ENCODE measurements at regions not wholly inside any gene's neighbourhood (a gene's known extent, or its start where the extent isn't known, plus 50 kb on each side); places are given as distances from the start of the nearest gene placed in this dataset.

GRCh38 chr21:38938343-38938742 is 132.6 kb downstream of the ETS2 start:
- ATAC-seq = peak; percentile 80 to 87
- H3K36me3 Mint-ChIP-seq = no peaks in the 10 kb centered on the region
- H3K9me3 Mint-ChIP-seq = peaks cover 0 to 4% of the 10 kb centered on the region in 2 donors
- DNase-seq (ENCODE audit: low spot score in 2 of 2) = peak in 1 of 2 donors; percentile 18
- peak overlapping the region; percentile 59 to 71 for H3K27ac Mint-ChIP-seq

DNA sequence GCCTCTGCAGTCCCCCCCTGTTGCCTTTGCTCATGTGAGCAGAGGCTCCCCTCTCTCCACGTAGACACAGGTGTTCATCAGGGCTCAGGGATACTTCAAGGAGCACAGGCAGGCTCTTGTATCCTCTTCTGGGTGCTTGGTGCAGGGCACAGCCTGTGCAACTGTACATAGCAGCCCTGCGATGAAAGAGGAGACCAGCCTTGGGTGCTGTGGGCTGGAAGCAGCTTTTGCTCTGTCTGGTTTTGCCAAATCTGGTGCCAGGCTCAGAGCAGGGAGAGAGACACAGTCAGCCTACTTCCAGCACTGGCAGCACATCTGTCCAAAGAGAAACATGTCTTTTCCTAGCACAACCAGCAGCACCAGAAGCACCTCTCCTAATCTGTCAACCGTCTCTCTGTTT is 132.1 kb downstream of the ETS2 start:
- peak in 1 of 2 donors; percentile 23 for ATAC-seq
- Mint-ChIP-seq H3K36me3 (no peaks in the 10 kb centered on the region), H3K9me3 (peaks cover 0 to 4% of the 10 kb centered on the region in 2 donors), H3K27ac (peak overlapping the region in 1 of 2 donors; percentile 71)
- DNase-seq (ENCODE audit: low spot score in 2 of 2) = no peak

- H3K36me3 Mint-ChIP-seq = no peaks in the 10 kb centered on the region
- H3K9me3 Mint-ChIP-seq = peaks cover 0 to 4% of the 10 kb centered on the region in 2 donors
- ATAC-seq (peak in 1 of 2 donors; percentile 30), DNase-seq (ENCODE audit: low spot score in 2 of 2) (no peak)
- peak overlapping the region in 1 of 2 donors; percentile 71 for H3K27ac Mint-ChIP-seq
Measured at GRCh38 chr21:38937286-38937790, 131.6 kb downstream of the ETS2 start.

DNA sequence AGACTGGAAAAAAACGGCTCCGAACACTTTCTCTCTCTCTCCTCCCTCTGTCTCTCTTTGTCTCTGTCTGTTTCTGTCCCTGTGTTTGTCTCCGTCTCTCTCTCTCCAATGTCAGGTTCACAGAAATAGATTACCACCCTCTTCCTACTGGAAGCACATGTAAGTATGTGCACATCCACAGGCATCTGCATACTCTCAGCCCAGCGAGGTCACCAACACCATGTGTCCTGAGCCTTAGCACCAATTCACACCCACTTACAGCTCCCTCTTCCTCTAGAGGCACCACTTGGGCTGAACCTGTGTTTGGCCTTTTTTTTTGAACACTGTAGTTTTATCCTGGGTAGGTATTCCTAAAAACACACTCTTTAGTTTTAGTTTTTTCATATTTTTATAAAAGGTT is 130.5 kb downstream of the ETS2 start:
- H3K9me3 Mint-ChIP-seq = no peaks in the 10 kb centered on the region
- no peak overlapping the region for H3K27ac Mint-ChIP-seq
- no peaks in the 10 kb centered on the region for H3K36me3 Mint-ChIP-seq
- DNase-seq (ENCODE audit: low spot score in 2 of 2) (no peak), ATAC-seq (no peak)

DNA sequence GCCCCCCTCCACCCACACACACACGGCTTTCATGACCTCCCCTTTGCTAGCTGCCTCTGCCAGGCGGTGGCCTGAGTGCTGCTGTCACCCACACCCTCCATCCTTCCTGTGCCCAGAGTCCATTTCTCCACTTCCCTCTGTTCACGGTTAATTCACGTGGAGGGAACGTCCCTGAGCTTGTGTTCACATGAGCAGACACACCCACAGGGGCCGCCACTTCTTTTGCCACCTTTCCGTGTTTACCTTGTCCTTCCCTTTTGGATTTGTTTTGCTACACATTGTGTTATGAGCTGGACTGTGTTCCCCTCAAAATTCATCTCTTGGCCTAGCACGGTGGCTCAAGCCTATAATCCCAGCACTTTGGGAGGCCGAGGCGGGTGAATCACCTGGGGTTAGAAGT is 128.0 kb downstream of the ETS2 start:
- DNase-seq (ENCODE audit: low spot score in 2 of 2) (no peak), ATAC-seq (no peak)
- no peaks in the 10 kb centered on the region for H3K9me3 Mint-ChIP-seq
- H3K27ac Mint-ChIP-seq = no peak overlapping the region
- H3K36me3 Mint-ChIP-seq = no peaks in the 10 kb centered on the region

- Mint-ChIP-seq H3K27ac (no peak overlapping the region), H3K9me3 (no peaks in the 10 kb centered on the region), H3K36me3 (no peaks in the 10 kb centered on the region)
- no peak for DNase-seq (ENCODE audit: low spot score in 2 of 2)
- no peak for ATAC-seq
Measured at GRCh38 chr21:38931291-38931690, 125.6 kb downstream of the ETS2 start.

DNA sequence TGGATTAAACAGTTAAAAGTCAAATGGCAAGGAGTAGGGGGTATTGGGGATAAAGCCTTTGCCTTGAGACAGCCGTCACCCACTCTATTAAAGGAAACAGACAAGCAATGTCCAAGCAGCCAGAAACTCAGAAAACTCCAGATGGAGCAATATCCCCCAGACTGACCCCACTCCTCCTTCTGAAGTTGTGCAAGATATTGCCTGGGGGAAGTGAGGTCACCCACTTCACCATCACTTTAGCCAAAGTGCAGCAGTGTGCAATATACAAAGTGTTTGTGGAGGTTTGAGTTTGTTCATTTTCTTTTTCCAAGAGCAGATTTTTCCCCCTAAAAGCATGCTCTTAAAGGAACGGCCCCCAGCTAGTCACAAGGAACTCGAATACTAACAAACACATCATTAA is 125.1 kb downstream of the ETS2 start:
- ATAC-seq = no peak
- H3K9me3 Mint-ChIP-seq = no peaks in the 10 kb centered on the region
- no peak overlapping the region for H3K27ac Mint-ChIP-seq
- DNase-seq (ENCODE audit: low spot score in 2 of 2) = no peak
- H3K36me3 Mint-ChIP-seq = no peaks in the 10 kb centered on the region

GRCh38 chr21:38930066-38930465 is 124.3 kb downstream of the ETS2 start:
- H3K9me3 Mint-ChIP-seq = no peaks in the 10 kb centered on the region
- no peak overlapping the region for H3K27ac Mint-ChIP-seq
- no peaks in the 10 kb centered on the region for H3K36me3 Mint-ChIP-seq
- ATAC-seq = no peak
- DNase-seq (ENCODE audit: low spot score in 2 of 2) = no peak

DNA sequence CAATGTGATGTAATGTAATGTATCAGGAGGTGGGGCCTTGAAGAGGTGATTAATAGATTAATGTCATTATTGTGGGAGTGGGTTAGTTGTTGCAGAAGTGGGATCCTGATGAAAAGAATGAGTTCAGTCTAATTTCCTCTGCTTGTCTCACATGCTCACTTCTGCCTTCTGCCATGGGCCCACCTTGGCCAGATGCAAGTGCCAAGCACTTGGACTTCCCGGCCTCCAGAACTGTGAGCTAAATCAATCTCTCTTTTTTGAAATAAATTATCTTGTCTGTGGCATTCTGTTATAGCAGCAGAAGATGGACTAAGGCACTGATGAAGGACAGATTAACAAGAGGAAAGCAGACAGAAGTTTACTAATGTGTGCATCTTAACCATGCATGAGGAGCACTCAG is 123.9 kb downstream of the ETS2 start:
- Mint-ChIP-seq H3K27ac (no peak overlapping the region), H3K36me3 (no peaks in the 10 kb centered on the region), H3K9me3 (no peaks in the 10 kb centered on the region)
- ATAC-seq (no peak), DNase-seq (ENCODE audit: low spot score in 2 of 2) (no peak)

- DNase-seq (ENCODE audit: low spot score in 2 of 2) (no peak), ATAC-seq (no peak)
- no peaks in the 10 kb centered on the region for H3K9me3 Mint-ChIP-seq
- no peak overlapping the region for H3K27ac Mint-ChIP-seq
- no peaks in the 10 kb centered on the region for H3K36me3 Mint-ChIP-seq
Measured at GRCh38 chr21:38929142-38929541, 123.4 kb downstream of the ETS2 start.

DNA sequence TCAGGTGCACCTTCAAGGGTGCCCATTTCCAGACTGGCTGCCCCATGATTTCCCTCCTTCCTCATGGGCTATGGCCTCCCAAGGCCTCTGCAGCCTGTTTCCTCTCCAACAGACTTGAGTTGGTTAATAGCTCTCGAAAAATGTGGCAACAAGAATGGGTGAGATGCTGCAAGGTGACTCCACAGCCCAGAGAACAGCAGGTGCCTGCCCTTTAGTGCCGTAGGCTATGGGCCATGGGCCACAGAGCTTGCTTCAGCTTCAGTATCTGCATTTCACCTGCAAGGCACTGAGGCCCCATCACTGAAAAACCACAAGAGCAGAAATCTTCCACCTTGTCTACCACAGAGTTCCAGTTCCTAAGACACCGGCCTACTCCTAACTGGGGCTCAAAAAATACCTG is 122.0 kb downstream of the ETS2 start:
- Mint-ChIP-seq H3K36me3 (no peaks in the 10 kb centered on the region), H3K9me3 (no peaks in the 10 kb centered on the region), H3K27ac (no peak overlapping the region)
- no peak for DNase-seq (ENCODE audit: low spot score in 2 of 2)
- ATAC-seq = no peak

DNA sequence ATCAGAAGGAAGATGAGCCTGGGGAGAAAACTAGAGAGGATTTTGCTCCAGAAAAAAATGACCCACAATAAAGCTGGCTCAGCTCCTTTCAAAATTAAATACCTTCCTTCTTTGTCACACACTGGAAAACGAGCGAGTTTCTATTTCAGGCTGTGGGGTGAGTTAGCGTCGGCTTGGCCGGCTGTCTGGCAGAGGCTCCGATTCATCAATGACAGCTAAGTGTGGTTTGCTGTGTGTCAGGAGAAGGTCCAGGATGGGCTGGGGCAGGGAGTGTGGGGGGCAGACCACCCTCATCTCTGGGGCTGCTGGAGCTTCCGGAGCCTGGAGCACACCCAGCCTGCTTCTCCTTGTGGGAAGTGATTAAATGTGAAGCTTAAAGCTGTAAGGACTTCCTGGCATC is 120.2 kb downstream of the ETS2 start:
- Mint-ChIP-seq H3K27ac (peak overlapping the region in 1 of 2 donors; percentile 53), H3K9me3 (no peaks in the 10 kb centered on the region), H3K36me3 (no peaks in the 10 kb centered on the region)
- DNase-seq (ENCODE audit: low spot score in 2 of 2) (no peak), ATAC-seq (no peak)

GRCh38 chr21:38925478-38925877 is 119.7 kb downstream of the ETS2 start:
- H3K27ac Mint-ChIP-seq = no peak overlapping the region
- H3K9me3 Mint-ChIP-seq = no peaks in the 10 kb centered on the region
- H3K36me3 Mint-ChIP-seq = no peaks in the 10 kb centered on the region
- DNase-seq (ENCODE audit: low spot score in 2 of 2) (no peak), ATAC-seq (no peak)

- no peak for ATAC-seq
- Mint-ChIP-seq H3K9me3 (no peaks in the 10 kb centered on the region), H3K36me3 (no peaks in the 10 kb centered on the region), H3K27ac (no peak overlapping the region)
- DNase-seq (ENCODE audit: low spot score in 2 of 2) = no peak
Measured at GRCh38 chr21:38924954-38925353, 119.2 kb downstream of the ETS2 start.

GRCh38 chr21:38923429-38923828 is 117.7 kb downstream of the ETS2 start:
- no peak for ATAC-seq
- H3K9me3 Mint-ChIP-seq = peaks cover 0 to 6% of the 10 kb centered on the region in 2 donors

GRCh38 chr21:38922474-38923235 is 116.9 kb downstream of the ETS2 start:
- ATAC-seq = no peak
- DNase-seq (ENCODE audit: low spot score in 2 of 2) = no peak
- no peaks in the 10 kb centered on the region for H3K36me3 Mint-ChIP-seq
- H3K9me3 Mint-ChIP-seq = peaks cover 0 to 6% of the 10 kb centered on the region in 2 donors
- no peak overlapping the region for H3K27ac Mint-ChIP-seq

More at GRCh38 chr21:38923429-38923828, 117.7 kb downstream of the ETS2 start:
- no peak for DNase-seq (ENCODE audit: low spot score in 2 of 2)
- Mint-ChIP-seq H3K36me3 (no peaks in the 10 kb centered on the region), H3K27ac (no peak overlapping the region)

DNA sequence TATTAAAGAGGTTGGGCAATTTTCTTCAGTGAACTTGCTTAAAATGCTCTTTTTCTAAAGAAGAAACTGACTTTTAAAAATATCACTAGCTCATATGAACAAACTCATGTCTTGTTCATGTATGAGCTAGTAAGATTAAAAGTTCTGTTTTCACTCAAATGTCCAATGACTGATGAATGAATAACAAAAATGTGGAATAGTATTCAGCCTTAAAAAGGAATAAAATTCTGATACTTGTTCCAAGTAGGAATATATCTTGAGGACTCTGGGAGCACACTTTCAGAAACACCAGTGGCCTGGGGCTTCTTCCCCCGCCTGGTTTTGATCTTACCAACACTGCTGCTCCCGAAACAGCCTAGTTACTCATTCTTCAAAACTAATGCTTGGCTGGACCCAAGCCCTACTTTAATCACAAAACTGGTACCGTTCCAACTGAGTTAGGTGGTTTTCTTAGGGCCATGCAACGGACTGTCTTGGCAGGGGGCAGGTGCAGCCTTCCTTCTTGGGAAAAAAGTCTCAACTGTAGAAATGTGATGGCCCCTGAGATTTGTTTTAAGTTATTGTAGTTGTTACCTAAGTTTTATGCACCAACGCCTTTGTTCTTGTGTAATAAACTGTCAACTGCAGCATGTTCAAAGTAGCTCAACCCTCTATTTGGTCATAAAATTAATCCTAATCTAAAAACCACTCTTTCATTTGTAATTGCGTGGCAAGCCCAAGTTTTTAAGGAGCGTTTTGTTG is 116.0 kb downstream of the ETS2 start:
- H3K9me3 Mint-ChIP-seq = peaks cover 0 to 6% of the 10 kb centered on the region in 2 donors
- no peaks in the 10 kb centered on the region for H3K36me3 Mint-ChIP-seq
- H3K27ac Mint-ChIP-seq = no peak overlapping the region
- DNase-seq (ENCODE audit: low spot score in 2 of 2) = no peak
- ATAC-seq = no peak

Measured in activated naive CD4-positive, alpha-beta T cell treated with anti-CD3 and anti-CD28 coated beads, Interleukin-2, amount 50 U/mL, for 72 hours (primary cell).